ENCODE measurements at regions not wholly inside any gene's neighbourhood (a gene's known extent, or its start where the extent isn't known, plus 50 kb on each side); places are given as distances from the start of the nearest gene placed in this dataset.
"Not testable (repeated sequence)": the region's sequence is repeated elsewhere in the genome, so short reads cannot be mapped to it uniquely, and the experiment has no call there.

DNA sequence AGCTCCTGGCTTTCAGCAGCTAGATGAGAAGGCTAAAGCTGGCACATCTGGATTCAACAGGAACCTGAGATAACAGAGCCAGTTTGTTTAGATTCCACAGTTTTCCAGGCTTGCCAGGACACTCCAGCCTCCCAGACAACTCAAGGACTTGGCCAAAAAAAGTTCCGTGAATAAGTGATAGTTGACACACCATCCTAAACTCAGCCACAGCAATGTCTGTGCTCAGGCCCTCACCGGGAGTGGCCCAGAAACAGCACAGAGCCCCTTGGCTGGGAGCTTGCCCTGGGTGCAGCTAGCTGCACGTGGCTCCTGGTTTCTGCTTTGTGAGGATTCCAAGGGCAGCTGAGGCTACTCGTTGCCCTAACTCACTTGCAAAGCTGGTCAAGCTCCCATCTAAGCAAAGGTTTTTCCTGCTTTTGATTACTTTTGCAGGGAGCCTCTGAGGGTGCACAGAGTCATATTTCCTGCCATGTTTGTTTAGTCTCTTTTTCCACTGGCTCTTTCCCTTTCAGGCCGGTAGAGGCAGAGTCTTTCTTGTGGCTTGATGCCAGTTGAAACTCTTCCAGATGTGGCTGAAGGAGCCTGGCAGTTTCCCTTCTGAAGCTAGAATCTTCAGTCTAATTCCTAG, 118.3 kb upstream of the ECI2 start:
- Histone ChIP-seq H3K36me3 (ENCODE audit: insufficient read depth, low read length) (no peaks in the 10 kb centered on the region), H3K27me3 (ENCODE audit: insufficient read depth, low read depth, low read length) (no peaks in the 10 kb centered on the region), H3K4me3 (ENCODE audit: low read length) (no peak overlapping the region), H3K27ac (ENCODE audit: low read length) (no peak overlapping the region), H3K4me2 (ENCODE audit: low read length) (no peak overlapping the region), H3K79me2 (replicated peaks; ENCODE audit: insufficient read depth, low read length) (no peaks in the 10 kb centered on the region), H3K9me2 (ENCODE audit: insufficient read depth, low read length) (no peaks in the 10 kb centered on the region), H4K20me1 (ENCODE audit: insufficient read depth) (no peaks in the 10 kb centered on the region), H2AFZ (ENCODE audit: low read depth, low read length) (no peak overlapping the region), H3K9ac (ENCODE audit: low read length) (no peak overlapping the region), H3K9me3 (ENCODE audit: low read length) (no peaks in the 10 kb centered on the region), H3F3A (ENCODE audit: insufficient read depth, low read length, poor library complexity, severe bottlenecking) (no peaks in the 10 kb centered on the region)
- TF ChIP-seq EZH2 (IDR thresholded peaks at IDR 0.05; ENCODE audit: borderline replicate concordance, insufficient read depth, low read length, poor library complexity, severe bottlenecking) (no peak), EP300 (conservative IDR thresholded peaks at IDR 0.05; ENCODE audit: poor library complexity, severe bottlenecking) (no peak), SMC3 (conservative IDR thresholded peaks at IDR 0.05; ENCODE audit: poor library complexity) (no peak), MXI1 (conservative IDR thresholded peaks at IDR 0.05; ENCODE audit: poor library complexity, severe bottlenecking) (no peak), RAD21 (conservative IDR thresholded peaks at IDR 0.05) (no peak)
- TF ChIP-seq, protein P1, sequence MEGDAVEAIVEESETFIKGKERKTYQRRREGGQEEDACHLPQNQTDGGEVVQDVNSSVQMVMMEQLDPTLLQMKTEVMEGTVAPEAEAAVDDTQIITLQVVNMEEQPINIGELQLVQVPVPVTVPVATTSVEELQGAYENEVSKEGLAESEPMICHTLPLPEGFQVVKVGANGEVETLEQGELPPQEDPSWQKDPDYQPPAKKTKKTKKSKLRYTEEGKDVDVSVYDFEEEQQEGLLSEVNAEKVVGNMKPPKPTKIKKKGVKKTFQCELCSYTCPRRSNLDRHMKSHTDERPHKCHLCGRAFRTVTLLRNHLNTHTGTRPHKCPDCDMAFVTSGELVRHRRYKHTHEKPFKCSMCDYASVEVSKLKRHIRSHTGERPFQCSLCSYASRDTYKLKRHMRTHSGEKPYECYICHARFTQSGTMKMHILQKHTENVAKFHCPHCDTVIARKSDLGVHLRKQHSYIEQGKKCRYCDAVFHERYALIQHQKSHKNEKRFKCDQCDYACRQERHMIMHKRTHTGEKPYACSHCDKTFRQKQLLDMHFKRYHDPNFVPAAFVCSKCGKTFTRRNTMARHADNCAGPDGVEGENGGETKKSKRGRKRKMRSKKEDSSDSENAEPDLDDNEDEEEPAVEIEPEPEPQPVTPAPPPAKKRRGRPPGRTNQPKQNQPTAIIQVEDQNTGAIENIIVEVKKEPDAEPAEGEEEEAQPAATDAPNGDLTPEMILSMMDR (IDR thresholded peaks at IDR 0.05; ENCODE audit: poor library complexity, severe bottlenecking) = no peak
- TF ChIP-seq, protein P2, sequence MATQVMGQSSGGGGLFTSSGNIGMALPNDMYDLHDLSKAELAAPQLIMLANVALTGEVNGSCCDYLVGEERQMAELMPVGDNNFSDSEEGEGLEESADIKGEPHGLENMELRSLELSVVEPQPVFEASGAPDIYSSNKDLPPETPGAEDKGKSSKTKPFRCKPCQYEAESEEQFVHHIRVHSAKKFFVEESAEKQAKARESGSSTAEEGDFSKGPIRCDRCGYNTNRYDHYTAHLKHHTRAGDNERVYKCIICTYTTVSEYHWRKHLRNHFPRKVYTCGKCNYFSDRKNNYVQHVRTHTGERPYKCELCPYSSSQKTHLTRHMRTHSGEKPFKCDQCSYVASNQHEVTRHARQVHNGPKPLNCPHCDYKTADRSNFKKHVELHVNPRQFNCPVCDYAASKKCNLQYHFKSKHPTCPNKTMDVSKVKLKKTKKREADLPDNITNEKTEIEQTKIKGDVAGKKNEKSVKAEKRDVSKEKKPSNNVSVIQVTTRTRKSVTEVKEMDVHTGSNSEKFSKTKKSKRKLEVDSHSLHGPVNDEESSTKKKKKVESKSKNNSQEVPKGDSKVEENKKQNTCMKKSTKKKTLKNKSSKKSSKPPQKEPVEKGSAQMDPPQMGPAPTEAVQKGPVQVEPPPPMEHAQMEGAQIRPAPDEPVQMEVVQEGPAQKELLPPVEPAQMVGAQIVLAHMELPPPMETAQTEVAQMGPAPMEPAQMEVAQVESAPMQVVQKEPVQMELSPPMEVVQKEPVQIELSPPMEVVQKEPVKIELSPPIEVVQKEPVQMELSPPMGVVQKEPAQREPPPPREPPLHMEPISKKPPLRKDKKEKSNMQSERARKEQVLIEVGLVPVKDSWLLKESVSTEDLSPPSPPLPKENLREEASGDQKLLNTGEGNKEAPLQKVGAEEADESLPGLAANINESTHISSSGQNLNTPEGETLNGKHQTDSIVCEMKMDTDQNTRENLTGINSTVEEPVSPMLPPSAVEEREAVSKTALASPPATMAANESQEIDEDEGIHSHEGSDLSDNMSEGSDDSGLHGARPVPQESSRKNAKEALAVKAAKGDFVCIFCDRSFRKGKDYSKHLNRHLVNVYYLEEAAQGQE (IDR thresholded peaks at IDR 0.05; ENCODE audit: borderline replicate concordance) = no peak

DNA sequence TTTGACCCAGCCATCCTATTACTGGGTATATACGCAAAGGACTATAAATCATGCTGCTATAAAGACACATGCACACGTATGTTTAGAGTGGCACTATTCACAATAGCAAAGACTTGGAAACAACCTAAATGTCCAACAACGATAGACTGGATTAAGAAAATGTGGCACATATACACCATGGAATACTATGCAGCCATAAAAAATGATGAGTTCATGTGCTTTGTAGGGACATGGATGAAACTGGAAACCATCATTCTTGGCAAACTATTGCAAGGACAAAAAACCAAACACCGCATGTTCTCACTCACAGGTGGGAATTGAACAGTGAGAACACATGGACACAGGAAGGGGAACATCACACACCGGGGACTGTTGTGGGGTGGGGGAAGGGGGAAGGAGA, 117.1 kb upstream of the ECI2 start:
- not testable (repeated sequence) for H3K79me2 ChIP-seq (replicated peaks; ENCODE audit: insufficient read depth, low read length); H3K36me3 ChIP-seq (ENCODE audit: insufficient read depth, low read length); H3K4me2 ChIP-seq (ENCODE audit: low read length); H4K20me1 ChIP-seq (ENCODE audit: insufficient read depth); H3K4me3 ChIP-seq (ENCODE audit: low read length); H3K9me3 ChIP-seq (ENCODE audit: low read length); H3K27me3 ChIP-seq (ENCODE audit: insufficient read depth, low read depth, low read length); H3K9ac ChIP-seq (ENCODE audit: low read length); H2AFZ ChIP-seq (ENCODE audit: low read depth, low read length); H3K27ac ChIP-seq (ENCODE audit: low read length); H3K9me2 ChIP-seq (ENCODE audit: insufficient read depth, low read length); H3F3A ChIP-seq (ENCODE audit: insufficient read depth, low read length, poor library complexity, severe bottlenecking)

DNA sequence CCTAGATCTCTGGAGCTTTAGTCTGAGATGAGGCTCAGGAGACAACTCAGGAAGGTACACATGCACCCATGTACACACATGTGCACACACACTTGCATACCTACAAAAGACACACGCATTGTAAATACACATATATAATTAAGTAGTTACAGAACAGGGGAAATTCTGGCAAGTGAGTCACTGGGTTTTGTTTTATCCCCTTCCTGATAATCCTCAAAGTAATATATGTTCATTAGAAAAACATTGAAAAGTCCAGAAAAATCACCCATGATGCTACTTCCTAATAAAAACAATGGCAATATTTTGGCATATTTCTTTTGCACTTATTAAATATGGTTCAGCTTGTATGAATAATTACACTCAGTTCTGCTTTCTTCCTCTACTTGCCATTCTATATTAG, 115.3 kb upstream of the ECI2 start:
- no peak overlapping the region for H2AFZ ChIP-seq (ENCODE audit: low read depth, low read length)
- no peak for TF ChIP-seq TAF1 (IDR thresholded peaks at IDR 0.05; ENCODE audit: low read depth)
- no peak for TF ChIP-seq RAD21 (conservative IDR thresholded peaks at IDR 0.05)
- TF ChIP-seq MXI1 (conservative IDR thresholded peaks at IDR 0.05; ENCODE audit: poor library complexity, severe bottlenecking) = no peak
- TF ChIP-seq, protein P2 (IDR thresholded peaks at IDR 0.05; ENCODE audit: borderline replicate concordance) = no peak
- no peak for TF ChIP-seq EP300 (conservative IDR thresholded peaks at IDR 0.05; ENCODE audit: poor library complexity, severe bottlenecking)
- TF ChIP-seq POLR2AphosphoS5 (IDR thresholded peaks at IDR 0.05) = no peak
- TF ChIP-seq SMC3 (conservative IDR thresholded peaks at IDR 0.05; ENCODE audit: poor library complexity) = no peak
- TF ChIP-seq, protein P1 (IDR thresholded peaks at IDR 0.05; ENCODE audit: poor library complexity, severe bottlenecking) = no peak
- TF ChIP-seq EZH2 (IDR thresholded peaks at IDR 0.05; ENCODE audit: borderline replicate concordance, insufficient read depth, low read length, poor library complexity, severe bottlenecking) = no peak
- no peaks in the 10 kb centered on the region for H3K9me3 ChIP-seq (ENCODE audit: low read length)
- no peaks in the 10 kb centered on the region for H3K36me3 ChIP-seq (ENCODE audit: insufficient read depth, low read length)
- H3K9ac ChIP-seq (ENCODE audit: low read length) = no peak overlapping the region
- H3K4me3 ChIP-seq (ENCODE audit: low read length) = no peak overlapping the region
- no peaks in the 10 kb centered on the region for H3K27me3 ChIP-seq (ENCODE audit: insufficient read depth, low read depth, low read length)
- no peaks in the 10 kb centered on the region for H3K79me2 ChIP-seq (replicated peaks; ENCODE audit: insufficient read depth, low read length)
- no peaks in the 10 kb centered on the region for H4K20me1 ChIP-seq (ENCODE audit: insufficient read depth)
- no peak overlapping the region for H3K27ac ChIP-seq (ENCODE audit: low read length)
- H3F3A ChIP-seq (ENCODE audit: insufficient read depth, low read length, poor library complexity, severe bottlenecking) = no peaks in the 10 kb centered on the region
- no peak overlapping the region for H3K4me2 ChIP-seq (ENCODE audit: low read length)
- H3K9me2 ChIP-seq (ENCODE audit: insufficient read depth, low read length) = no peaks in the 10 kb centered on the region
